HG03139 (cell line): ENCODE measurements at regions not wholly inside any gene's neighbourhood (a gene's known extent, or its start where the extent isn't known, plus 50 kb on each side); places are given as distances from the start of the nearest gene placed in this dataset.

Experiments
- ATAC-seq: cut with Tn5 transposase; IDR thresholded peaks from one replicate; pipeline ENCODE4 v1.9.1; 2021; ENCODE audit not compliant: unreplicated experiment

DNA sequence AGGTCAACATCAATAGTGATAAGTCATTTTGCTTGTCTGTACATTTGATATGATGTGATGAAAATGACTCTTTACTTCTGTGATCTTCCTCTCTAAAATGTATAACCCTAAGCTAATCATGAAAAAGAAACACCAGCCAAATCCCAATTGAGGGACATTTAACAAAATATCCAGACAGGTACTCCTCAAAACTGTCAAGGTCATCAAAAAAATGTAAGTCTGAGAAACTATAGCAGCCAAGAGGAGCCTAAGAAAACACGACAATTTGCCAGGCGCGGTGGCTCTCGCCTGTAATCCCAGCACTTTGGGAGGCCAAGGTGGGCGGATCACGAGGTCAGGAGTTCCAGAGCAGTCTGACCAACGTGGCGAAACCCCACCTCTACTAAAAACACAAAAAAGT lies 708.5 kb upstream of the ID4 start:
- ATAC-seq: no peak

DNA sequence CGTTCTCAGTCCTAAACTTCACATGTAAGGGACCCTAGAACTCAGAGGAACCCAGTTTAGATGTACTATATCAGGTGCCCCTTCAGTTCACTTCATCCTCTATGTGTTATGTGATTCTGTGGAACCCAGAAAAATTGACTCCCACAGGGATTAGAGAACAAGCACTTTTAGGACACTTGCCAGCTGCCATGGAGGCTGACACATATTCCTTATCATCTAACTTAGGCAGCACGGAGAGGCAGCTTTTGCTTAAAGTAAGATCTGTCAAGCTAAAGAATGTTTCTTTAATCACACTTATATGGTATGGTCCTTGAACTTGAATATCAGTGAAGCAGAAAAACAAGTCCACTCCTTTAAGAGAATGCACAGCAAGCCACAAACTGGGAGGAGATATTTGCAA lies 701.5 kb upstream of the ID4 start:
- no peak for ATAC-seq

DNA sequence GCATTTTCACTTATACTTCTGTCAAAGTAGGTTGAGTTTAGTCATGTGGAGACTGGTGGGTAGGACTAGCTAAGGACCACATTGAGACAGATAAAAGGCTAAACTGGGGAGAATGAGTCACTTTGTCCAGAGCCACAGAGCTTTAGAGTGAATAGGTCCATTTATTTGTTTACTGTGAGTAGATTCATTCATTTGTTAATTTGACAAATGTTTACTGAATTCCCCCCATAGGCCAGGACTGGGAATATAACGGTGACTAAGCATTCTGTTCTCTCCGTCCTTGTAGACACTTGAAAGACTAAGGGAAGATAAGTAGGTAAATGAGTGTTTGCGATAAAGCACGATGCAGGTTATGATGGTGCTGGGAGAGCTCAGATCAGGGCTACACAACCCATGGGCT lies 699.7 kb upstream of the ID4 start:
- no peak for ATAC-seq

DNA sequence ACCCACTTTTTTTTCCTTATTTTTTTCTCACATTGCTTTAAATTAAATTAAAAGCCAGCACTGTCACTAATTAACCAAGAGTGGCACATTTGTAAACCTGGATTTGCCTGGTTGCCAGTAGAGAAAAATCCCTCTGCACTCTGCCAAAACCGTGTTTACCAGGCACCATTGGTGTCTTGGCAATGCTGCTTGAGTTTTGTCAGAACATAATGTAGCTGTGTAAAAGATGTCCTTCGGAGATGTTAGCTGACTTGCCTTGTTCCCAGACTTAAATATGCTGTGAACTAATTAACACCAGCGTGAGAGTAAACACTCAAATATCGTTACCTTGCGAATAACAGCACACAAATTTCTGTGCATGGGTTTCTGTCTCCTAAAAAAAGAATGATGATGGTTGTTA lies 694.9 kb upstream of the ID4 start:
- ATAC-seq: no peak

DNA sequence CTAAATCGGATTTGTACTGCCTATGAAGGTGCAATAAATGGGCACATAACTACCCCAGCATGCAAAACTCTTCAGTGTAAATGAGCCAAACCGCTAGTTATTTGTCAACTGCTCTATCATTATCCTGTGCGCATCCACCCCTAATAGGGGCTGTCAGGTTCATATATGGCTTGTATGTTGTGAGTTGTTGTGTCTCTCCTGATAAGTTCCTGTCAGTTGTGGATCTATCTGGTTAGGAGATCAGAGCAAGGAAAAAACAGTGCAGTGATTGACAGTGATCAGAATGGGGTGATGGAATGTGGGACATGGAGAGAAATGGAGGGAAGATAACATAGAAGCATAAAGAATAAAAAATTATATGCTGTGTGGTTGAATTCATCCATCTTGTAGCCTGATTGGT lies 686.9 kb upstream of the ID4 start:
- ATAC-seq: no peak

DNA sequence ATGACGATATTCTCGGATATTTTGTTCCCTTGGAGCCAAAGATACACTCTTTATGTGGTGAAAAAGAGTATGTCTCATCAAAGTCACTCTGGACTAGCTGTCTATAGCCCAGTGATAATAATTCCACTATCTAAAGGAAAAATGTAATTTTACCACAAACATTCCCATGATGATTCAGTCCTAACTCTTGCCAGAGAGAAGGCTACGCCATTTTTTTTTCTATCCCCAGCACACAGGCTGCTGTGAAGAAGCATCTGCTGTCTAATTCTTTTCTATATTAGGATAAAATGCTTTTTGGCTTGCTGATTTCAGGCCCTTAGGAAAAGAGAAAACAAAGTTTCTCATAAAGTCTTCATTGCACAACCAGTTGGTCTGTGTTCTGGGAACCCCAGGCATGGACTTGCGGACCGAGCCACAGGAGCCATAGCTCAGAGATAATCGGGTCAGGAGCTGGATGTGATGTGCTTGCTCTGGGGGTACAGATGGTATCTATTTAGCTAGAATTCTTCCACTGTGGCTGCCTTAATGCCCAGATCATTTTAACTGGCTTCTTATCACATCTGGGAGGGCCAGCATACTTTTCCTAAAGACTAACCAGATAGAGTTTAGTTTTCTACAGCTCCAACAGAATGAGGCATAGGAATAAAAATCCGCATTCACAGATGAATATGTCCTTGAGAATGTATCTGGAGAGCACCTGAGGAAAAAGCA lies 683.7 kb upstream of the ID4 start:
- ATAC-seq: no peak

DNA sequence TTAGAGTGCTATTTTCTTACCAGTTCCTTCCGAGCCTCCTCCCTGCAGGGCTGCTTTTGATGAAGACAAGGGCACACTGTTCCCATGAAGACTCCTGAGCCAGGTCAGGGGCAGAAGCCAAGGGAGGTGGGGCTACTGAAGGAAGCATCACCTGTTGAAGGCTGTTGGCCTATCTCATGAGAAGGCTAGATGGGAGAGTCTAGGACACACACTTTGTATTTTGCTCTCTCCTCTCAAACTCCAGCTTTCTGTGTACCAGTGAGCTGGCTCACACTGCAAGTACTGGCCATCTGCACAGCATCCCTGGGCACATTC lies 683.2 kb upstream of the ID4 start:
- no peak for ATAC-seq

DNA sequence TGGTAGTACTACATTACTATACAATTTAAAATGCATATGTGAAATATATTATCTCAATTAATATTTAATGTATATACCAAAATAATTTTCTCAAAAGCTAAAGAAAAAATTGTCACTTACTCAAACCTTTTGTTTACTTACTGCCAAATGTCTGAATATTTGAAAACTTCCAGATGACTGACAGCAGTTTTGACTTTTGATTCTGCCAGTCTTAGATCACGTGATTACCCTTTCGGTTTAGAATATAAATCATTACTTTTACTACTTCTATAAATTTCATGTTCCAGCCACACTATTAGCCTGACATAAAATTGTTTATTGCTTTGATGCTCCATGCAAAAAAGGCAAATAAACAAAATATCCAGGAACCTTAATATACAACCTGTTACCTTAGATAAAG lies 680.7 kb upstream of the ID4 start:
- ATAC-seq: no peak

DNA sequence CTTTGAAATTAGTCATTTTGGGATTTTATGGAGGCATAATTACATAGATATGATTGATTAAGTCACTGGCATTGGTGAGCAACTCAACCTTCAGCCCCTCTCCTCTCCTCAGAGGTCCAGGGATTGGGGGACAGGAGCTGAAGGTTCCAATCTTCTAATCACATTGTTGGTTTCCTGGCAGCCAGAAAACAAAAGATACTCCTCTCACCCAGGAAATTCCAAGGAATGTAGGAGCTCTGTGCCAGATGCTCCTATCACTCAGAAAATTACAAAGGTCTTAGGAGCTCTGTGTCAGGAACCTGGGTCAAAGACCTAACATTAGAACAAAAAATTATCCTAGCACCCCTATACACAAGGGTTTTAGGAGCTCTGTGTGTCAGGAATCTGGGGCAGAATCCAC lies 679.7 kb upstream of the ID4 start:
- ATAC-seq: no peak

DNA sequence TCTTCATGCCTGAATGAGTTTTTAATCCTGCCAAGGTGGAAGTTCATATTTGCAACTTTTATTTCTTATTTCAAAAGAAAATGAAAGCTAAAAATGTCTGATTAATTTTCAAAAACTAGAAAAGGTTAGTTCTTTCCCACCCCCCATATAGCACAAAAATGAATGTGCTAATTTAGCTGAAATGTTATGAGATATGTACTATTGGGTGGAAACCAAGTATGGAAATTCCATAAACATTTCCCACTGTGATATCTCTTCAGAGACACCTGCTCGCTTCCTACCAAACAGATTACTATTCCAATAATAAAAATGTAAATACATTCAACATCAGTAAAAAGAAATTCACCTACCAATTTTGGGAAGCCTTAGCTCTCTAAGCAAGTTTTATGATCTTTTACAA lies 678.6 kb upstream of the ID4 start:
- ATAC-seq: no peak

DNA sequence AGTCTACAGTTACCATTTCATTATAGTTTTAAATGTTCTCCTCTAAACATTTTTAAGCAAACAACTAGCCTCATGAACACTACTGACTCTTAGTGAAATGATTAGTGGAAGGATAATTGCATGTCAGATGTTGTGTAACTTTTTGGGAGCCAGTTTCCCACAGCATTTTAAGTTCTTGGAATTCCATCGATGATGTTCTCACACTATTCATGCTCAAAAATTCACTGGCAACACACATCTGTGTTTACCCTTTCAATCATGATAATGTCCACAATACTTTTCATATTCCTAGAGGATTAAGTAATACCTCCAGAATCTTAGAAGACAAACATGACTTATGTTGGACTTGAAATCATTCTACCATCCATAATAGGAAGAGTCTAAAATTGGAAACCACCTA lies 678.1 kb upstream of the ID4 start:
- no peak for ATAC-seq

DNA sequence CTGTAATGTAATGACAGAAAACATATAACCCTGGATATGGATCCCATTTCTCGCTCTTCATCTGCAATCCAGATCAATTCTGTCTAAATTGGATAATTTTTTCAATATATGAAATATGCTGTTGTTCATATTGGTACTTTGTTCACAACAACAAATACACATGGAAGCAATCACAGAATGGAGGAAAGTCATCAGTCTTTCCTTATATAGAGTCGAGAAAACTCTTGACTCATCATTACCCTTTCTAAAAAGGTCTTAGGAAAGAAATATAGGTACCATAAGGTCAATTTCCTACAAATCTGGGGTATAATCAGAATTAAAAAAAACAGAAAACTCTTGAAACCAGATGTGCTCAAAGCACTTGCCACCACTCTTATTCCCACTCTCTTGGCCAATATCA lies 677.6 kb upstream of the ID4 start:
- no peak for ATAC-seq

DNA sequence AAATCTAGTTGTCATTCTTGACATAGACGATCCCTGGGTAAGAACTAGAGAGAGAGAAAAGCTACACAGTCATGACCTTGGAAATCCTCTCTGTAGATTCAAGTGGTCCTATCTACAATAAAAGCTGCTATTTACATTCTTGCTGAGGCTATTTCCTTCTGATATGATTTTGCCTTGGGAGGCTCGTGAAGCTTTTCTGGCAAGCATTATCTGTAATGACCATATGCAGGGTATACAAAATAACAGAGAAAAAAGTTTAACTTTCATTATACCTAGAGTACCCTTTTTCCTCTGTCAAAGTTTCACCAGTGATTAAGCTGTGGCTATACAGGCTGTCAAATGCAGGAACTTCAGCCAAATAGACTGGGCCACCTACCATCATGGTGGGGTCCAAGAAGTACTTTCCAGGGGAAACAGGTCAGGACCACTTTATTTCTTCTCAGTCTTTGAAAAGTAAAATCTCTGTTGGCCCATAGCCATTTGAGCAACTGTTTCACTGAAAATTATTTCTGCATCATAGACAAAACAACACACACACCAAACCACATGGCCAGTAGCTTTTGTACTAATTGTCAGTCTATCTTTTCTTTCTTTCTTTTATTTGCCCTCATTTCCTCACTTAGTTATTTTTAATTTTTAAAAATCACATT lies 677.0 kb upstream of the ID4 start:
- no peak for ATAC-seq

DNA sequence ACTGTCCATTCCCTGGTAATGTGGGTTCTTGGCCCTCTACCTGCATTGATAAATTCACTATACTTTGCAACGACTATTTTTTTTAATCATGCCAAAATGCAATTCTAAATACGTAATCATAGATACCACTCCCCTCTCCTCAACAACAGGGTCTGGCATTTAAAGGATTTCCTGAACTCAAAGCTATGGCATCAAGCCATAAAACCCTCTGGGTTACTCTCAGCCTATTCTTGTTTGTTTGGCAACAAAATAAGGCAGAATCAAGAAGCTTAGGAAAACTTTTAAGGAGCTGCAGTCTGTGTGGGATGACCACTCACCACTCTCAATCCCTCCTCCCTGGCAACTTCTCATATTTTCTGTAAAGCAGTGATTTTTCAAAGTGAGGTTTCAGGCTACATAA lies 669.9 kb upstream of the ID4 start:
- ATAC-seq: no peak

DNA sequence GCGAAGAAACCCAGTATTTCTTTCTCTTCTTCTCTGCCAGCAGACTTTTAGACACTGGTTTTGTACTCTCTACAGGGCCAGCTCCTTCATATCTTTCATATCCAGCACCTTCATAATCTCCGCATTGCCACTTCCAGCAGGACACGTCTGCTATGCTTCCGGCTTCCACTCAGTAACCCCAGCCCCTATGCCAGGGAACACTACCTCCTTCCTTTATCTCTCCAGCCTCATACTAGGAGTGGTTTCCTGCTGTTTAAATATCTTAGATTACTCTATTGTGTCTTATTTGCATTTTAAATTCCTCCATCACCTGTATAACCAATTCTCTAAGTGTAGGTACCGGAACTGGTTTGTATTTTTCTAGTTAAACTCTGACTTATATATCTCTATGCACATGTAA lies 667.8 kb upstream of the ID4 start:
- ATAC-seq: no peak

DNA sequence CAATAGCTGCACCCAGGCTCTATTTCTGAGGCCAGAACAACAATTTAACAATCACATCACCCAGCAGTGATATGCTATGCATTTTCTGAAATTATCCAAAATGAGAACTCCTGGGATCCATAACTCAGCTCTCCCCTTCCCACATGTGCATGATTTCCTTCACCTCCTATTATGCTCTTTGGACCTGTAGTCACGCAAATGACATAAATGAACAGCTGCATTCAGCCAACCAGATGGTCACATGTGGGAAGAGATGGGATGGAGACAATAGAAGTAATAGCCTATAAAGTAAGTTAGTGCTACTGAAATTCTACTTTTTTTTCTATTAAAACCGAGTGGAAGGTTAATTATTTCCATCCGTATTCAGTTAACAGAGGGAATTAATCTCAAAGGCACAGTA lies 662.1 kb upstream of the ID4 start:
- ATAC-seq: no peak

DNA sequence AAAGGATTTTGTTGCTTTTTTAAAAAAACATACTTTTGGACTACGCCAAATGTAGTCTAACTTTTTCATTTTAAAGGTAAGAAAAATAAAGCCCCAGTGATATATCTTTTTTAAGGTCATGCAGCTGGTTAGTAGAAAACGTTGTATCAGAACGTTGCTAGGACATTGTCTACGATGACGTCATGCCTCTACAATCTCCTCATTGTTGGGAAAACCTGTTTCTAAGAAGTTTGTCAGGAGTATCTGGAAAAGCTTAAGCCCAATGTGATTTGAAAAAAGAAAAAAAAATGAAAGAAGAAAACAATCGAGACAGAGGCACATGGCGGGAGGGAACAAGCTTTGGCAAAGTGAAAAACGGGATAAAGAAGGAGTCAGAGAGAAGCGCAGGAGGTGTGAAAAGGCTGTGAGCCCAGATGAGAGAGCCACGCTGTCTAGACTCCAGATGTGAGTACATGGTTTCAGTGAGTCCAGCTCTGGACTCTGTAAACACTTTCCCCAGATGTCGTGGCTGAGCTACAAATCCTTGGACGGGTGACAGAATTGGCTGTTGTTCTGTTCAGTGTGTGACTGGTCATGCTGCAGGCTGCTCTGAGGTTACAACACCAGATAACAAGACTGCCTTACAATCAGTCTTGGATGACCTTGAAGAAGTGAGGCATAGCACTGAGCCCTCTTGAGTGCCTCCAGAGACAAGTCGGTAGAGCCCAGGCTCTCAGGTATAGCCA lies 656.7 kb upstream of the ID4 start:
- no peak for ATAC-seq

DNA sequence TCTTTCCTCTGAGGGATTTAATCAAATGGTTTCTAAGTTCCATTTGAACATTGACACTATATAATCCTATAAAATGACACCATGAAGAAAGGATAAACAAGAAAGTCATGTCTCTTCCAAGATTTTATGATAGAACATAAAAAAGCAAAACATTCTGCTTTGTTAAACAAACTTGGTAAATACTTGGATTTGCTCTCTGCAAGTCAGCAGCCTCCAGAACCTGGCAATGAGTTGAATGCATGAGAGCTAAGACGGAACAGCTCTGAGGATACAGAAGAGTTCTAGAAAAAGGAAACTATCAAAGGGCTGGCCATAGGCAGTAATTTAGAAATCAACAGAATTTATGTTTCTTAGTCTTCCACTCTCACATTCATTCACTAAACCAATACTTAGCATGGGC lies 656.0 kb upstream of the ID4 start:
- ATAC-seq: no peak

DNA sequence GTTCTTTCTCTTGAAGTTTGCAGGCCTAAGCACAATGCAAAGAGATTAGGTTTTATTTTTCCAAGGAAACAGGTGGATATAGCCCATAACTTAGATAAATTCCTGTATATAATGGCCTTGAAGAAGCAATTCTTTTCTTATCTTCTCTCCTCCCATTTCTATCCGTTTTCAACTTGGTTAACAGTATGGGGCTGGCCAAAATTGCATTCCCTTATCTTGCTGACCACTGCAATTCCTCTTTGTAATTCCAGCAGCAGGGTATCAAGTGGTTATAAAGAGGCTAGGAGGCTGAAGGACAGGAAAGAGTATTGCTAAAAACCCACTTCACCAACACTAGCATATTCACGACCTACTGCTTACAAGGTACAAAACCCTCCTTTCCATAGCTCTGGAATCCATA lies 643.5 kb upstream of the ID4 start:
- no peak for ATAC-seq

DNA sequence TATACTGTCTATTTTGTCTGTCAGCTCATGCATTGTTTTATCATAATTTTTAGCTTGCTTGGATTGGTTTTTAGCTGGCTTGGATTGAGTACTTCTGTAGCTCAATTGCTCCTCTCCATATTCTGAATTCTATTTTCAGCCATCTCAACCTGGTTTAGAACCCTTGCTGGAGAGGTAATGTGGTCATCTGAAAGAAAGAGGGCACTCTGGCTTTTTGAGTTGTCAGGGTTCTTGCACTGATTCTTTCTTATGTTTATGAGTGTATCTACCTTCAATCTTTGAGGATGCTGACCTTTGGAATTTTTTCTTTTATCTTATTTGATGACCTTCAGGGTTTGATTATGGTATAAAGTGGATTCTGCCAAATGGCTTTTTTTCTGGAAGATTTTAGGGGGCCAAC lies 632.7 kb upstream of the ID4 start:
- no peak for ATAC-seq

DNA sequence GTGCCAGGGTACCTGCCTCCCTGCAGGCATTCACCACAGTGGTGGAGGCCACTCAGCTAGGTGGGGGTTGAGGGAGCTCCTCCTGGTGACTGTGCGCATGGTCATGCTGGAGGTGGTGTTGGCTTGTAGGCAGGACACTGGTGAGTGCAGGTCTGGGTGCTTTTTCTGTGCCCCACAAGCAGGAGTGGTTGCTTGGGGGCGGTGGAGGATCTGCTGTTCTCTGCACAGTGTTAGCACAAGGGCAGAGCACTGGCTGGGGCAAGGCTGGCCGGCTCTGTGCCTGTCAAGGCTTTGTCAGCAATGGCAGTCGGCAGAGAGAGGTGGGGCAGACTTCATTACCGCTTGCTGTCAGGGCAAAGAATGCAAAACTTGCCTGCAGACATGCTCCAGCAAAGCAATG lies 632.1 kb upstream of the ID4 start:
- ATAC-seq: no peak

DNA sequence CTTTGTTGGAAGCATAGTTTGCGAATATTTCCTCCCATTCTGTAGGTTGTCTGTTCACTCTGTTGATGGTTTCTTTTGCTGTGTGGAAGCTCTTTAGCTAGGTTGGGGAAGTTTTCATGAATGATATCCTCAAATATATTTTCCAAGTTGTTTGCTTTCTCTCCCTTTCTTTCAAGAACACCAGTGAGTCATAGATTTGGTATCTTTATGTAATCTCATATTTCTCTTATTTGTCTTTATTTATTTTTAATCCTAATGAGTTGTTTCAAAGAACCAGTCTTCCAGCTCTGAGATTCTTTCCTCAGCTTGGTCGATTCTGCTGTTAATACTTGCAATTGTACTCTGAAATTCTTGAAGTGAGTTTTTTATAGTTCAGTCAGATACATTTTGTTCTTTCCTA lies 628.0 kb upstream of the ID4 start:
- no peak for ATAC-seq
